NCI-H774 (cell line): ENCODE measurements at regions not wholly inside any gene's neighbourhood (a gene's known extent, or its start where the extent isn't known, plus 50 kb on each side); places are given as distances from the start of the nearest gene placed in this dataset.
"Not testable (repeated sequence)": the region's sequence is repeated elsewhere in the genome, so short reads cannot be mapped to it uniquely, and the experiment has no call there.

Experiments
- DNase-seq: peaks from one replicate; lab custom pipeline; 2025; lab: John Stamatoyannopoulos, UW

DNA sequence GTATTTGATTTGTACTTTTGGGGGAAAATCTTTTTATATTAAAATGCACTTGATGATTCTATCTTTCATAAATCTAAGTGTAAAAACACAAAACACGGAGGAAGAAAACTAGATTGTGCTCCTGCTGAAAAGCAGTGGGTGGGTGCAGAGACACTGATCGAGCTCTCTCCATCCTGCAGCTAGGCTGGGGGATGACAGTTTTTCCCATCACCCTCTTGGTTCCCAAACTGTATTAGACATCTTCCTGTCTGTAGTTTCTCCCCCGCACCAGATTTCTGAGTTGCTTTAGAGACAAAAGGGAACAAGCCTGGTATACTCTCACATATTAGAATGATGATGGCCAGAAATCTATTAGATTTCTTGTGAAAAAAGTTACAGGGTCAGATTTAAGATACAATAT is 99.6 kb downstream of the FAM114A2 start:
- DNase-seq, result no peak

DNA sequence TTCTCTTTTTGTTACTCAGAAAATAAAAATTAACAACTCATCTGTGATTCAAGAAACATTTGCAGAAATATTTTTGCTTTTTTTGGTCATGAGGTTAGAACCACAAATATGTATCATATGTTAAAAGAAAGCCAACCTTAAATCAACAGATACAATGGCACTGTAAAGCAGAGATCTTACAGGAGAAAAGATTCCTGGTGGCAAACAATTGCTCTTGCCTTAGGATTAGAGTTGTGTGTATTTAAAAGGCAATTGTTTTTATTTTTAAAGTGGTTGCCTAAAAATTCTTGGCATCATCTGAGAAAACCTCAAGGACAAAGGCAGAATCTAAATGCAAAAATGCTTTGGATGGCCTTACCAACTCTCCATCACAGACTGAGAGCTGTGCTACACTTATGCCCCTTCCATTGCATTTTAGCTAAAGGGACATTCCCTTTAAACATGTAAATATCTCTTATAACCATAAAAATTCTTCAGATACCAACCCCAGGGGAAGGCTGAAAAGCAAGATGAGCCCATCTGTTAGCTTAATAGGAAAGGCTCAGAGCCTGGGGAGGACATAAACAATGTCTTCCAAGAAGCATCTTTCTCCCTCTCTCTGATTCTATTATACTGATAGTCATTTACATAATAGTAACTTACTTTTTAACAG is 100.4 kb downstream of the FAM114A2 start:
- DNase-seq, result no peak

DNA sequence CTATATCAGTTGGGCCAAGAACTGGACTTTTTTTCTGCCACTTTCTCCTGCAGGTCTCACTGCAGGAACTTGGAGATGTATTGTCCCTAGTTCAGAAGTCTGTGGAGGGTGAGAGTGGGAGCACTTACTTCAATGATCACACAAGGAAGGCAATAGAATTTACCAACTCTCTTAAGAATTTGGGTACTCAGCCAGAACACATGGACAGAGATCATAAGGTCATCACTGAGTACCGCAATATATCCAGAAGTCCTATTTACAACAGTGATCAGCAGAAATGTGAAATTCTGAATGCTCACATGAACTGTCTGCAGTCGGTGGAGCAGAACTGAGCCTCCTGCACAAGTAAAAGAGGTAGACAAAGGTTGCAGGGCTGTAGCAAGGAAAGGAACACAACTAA is 101.0 kb downstream of the FAM114A2 start:
- DNase-seq, result no peak

DNA sequence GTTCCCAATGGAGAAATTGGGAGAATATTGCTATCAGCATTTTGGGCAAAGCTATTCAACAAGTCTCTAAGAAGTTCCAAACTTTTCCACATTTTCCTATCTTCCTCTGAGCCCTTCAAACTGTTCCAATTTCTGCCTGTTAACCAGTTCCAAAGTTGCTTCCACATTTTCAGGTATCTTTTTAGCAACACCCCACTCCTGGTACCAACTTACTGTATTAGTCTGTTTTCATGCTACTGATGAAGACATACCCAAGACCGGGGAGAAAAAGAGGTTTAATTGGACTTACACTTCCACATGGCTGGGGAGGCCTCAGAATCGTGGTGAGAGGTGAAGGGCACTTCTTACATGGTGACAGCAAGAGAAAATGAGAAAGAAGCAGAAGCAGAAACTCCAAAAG is 103.6 kb downstream of the FAM114A2 start:
- not testable (repeated sequence) for DNase-seq

DNA sequence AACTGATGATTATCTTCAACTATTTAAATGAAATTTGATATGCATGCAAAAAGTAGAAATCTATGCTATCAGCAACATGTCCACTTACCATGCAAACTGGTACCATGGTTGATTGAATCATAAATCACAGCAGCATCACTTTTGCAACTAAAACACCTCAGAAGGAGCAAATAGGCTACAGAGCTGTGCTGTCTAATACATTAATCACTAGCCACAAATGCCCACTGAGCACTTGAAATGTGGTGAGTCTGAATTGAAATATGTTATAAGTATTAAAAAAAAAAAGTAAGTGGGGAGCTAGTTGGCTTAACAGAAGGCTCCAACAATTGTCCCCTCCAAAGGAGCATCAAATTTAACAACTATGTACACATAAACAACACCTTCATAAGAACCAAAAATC is 112.5 kb downstream of the FAM114A2 start:
- no peak for DNase-seq

DNA sequence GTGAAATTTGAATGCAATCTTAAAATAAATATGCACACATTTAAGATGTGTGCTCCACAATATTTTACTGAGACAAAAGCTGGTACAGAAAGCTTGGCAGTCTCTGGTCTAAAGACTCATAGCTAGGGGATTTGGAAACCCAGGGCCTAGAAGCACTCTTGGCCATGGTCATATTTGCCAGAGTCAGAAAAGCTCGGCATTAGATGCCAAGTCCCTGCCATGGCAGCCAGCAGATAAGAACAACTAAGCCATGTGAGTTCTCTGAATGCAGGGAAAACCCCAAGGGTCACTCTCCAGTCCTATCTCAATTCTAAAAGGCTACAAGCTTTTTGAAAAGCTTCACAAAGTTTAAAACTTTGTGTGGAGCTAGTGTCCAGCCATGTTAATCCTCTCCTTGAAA is 119.5 kb downstream of the FAM114A2 start:
- DNase-seq, result no peak

DNA sequence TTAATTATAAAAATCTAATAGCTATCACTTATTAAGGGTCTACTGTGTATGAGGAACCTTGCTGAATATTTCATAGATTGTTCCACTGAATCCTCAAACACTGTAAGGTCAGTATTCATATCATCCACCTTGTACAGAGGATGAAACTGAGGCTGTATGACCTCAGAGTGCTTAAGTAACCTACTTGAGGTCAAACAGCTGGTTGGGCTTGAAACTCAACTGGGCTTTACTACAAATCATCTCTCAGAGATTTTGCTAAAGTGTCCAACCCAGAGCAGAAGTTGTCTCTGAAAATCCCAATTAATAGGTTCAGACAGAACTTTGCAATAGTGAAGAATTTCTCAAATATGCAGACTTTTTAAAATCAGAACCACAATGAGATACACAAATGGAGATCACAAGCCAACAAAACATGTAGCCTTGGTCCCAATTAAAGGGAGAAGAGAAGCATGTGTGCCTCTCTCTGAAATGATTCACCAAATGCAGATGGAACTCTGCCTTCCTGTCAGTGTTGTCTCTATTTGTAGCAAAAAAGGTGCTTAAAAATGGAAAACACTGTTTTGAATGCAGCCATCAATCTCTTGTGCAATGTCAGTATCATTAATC is 131.4 kb downstream of the FAM114A2 start:
- no peak for DNase-seq

DNA sequence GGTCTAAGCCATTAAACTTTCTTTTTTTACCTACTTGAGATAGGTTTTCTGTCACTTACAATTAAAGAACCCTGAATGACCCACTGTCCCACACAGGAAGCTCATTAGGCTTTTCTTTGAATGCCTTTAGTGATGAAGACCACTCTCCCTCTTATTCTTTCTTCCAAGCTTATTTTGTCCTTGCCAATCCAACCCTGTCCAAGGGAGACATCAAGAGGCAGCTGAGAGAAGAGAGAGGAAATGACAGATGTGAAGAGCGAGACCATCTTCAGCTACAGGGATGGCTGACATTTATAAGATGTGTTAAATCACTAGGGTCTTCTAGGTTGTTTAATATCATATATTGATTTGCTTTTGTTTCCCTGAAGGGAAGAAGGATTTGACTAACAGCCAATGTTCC is 133.5 kb downstream of the FAM114A2 start:
- DNase-seq, result no peak

DNA sequence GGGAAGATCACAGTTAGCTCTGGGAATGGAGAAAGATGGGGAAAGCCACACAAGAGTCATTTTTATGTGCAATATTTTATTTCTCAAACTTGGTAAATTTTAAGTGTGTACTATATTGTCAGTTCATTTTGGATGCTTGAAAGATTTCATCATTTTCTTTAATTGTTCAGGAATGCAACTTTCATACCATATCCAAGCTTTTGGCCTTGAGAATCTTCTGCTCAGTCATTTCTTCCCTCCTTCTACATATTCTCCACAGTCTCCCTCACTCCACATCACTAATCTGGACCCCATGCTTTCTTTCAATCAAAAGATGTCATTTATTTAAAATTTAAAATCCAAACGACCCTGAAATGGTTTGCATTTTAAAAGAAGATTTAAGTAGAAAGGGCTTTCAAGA is 135.4 kb downstream of the FAM114A2 start:
- no peak for DNase-seq

DNA sequence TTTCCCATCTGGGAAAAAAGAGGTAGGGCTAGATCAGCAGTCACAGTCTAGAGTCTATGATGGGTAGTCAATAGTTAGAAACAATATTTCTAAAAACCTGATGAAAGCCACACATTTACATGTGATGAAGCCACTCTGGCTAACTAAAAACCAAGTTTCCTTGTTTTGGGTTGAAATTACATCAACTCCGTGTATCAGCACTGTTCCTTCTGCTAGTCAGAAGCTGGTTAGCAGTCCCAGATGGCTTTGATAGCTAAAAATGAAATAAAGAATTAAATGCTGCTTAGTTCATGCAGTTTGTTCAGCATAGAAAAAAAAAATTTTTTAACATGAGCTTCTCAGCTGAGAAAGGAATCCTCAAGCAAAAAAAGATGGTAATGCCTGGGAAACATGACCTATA is 136.7 kb downstream of the FAM114A2 start:
- DNase-seq, result no peak

DNA sequence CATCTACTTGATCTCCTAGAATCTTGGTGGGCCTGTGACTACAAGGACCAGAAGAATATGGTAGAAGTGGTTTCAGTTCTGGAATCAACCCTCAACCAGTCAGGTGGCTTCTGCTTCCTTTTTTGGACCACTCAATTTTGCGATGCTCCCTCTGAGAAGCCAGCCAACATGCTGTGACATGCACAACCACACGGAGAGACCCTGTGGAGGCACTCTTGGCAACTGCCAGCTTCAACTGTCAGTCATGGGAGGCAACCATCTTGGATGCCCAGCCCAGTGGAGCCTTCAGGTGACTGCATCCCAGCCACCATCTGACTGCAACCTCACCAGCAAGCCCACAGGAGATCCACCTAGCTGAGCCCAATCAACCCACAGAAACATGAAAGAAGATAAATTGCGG is 137.3 kb downstream of the FAM114A2 start:
- no peak for DNase-seq

DNA sequence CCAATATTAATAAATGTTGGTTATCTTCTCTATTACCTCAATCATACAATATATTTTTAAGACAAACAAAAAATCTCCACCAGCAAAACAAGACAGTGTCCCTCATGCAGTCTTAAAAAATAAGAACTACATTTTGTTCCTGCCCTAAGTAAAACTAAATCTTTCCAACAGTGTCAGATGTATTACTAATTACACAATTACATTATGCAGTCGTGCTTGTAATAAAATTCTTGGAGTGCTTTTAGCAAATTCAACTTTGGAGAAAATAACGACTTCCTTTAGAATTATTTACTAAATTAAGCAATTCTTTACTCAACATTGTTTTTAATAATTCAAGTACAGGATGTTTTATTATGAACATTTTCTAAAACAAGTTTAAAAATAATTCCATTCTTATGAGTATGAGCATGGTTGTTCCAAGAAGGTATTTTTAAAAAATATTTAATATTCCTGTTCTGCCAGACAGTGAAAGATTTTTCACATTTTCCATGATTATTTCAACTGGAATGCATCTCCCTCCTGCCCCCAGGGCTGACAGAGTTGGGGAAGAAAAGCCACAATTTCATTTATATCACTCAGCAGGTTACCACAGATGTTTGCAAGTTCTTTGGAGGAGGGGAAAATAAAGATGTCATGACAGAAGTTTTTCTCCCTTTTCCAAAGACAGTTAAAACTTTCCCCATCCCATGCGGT is 137.9 kb downstream of the FAM114A2 start:
- no peak for DNase-seq

DNA sequence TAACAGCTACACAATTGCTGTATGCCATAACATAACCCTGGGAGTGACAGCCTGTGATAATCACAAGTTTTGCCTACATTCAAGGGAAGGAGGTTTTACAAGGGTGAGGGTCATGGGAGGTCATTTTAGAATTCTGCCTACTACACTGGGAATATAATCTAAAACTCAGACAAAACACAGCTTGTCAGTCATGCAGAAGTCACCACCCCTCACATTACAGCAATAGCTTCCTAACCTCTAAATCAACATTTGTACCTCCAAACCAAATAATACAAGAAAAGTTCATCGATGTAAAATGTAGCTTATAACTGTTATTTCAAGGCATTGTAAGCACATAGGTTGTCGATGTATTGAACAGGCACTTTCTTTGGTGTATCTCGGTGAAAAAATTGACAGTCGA is 139.0 kb downstream of the FAM114A2 start:
- no peak for DNase-seq

DNA sequence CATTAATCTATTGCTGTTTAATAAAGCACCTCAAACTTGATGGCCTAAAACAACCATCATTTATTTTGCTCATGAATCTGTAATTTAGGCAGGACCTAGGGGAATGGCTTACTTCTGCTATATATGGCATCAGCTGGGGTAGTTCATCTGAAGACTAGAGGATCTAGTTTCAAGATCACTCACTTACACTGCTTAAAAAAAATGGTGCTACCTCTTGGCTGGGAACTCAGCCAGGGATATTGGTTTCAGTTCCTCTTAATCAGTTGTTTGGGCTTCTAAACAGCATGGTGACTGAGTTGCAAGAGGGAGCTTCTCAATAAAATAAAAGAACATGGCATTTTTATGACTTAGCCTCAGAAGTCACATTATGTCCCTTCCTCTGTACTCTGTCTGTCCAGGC is 142.0 kb downstream of the FAM114A2 start:
- DNase-seq, result peak; percentile 2

DNA sequence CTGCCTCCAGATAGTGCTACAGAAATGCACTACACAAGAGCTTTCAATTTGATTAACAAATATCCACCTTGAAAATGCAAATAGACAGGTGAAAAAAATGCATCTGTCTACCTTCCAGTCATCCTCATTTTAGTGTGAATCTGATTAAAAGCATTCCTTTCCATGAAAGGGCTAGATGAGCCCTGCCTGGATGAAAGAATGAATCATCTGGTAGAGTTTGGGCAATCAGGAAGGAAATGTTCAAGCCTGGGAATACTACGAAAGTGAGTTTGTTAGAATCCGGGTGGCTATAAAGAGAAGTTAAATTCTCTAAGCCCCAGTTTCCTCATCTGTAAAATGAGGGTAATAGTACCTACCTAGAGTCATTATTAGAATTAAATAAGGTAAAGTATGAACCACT is 142.6 kb downstream of the FAM114A2 start:
- no peak for DNase-seq

DNA sequence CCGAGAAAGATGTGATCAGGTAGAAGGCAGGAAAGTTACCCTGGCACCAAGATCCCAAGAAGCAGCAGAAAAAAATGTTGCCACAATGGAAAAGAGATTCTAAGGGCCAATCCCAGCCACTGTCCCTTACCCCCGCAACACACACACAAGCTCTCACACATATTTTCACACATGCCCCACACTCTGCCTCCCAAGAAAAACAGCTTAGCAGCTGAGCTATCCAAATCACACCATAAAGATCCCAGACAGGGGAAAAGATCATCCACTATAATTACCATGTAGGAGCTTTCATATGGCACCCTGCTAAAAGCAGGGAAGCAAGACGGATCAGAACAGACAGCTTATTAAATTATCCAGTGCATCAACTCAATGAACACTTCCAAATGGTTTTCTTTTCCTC is 143.4 kb downstream of the FAM114A2 start:
- no peak for DNase-seq

DNA sequence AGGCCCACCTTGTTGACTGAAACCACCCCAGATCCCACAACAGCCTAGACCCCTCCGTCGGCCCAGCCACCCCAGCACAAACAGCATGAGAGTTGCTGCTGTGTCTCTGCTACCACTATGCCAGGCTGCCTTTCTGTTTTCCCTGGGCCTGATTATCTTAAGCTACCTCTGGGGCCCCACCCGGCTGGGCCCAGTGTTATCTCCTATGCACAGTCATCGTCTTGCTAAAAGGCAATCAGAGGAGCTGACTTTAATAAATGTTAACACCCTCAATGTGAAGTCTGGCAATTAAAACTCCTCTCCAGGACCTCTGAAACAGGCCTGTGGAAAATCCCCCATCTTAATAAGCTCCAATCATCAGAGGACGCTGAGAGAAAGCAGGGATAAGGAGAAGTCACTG is 144.9 kb downstream of the FAM114A2 start:
- DNase-seq, result no peak

DNA sequence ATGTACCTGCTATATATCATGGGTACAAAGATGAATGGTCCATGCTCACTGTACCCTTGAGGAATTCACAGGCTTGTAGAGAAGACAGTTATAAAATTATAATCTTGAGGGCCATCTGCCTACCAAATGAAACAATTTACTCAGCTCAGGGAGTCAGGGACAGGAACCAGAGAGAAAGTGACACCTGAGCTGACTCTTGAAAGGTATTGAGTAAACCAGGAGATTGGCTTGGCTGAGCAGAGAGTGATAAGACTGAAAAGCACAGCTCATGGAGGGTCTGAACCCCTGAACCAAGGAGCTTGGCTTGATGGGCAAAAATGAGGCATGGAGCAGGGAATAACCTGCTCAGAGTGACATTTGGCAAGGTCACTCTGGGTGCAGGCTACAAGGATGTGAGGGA is 147.3 kb downstream of the FAM114A2 start:
- DNase-seq, result no peak

DNA sequence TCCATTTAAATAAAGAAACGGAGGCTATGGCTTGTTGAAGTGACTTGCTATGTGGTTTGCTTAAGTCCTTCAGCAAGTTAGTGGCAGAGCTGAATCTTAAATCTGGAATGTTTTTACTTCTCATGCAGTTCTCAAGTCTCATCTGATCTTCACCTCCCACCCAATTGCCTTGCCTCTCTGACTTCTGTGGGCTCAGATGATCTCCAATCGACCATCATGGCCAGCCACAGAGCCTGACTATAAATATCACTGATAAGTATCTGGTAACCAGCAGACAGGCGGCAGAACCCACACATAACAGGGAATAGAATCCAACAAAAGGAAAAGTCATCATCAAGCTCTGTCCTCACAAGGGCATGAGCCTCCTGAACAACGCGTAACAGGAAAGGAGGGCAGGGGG is 149.9 kb downstream of the FAM114A2 start:
- DNase-seq, result no peak

DNA sequence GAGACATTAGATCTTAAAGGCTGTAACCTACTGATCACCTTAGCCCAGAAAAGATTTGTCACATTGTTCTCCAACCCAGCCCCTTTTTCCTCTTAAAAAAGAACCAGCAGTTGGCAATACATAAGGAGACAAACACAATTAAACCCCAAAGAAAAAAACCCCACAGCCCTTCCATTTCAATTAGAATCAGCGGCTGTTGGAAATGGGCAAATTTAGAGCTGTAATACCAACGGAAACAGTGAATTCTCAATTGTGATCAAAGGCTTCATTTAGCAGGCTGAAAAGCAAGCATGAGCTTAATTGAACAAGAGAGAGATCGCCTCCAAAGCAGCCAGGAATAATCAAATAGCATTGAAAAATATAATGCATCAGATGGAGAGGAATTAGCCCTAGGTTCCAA is 153.6 kb downstream of the FAM114A2 start:
- no peak for DNase-seq

DNA sequence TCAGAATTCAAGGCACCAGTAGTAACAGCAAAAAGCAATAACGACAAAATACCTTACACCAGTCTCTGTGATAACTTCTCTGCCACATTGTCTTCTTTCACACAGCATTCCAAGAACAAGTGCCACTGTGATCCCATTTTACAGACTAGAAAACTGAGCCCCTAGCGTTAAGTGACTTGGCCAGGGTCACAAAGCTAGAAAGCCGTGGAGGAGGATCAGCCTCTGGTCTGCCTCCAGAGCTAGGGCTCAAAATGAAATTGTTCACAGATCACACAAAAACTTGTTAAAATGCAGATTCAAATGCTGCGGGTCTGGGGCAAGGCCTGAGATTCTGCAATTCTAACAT is 154.1 kb downstream of the FAM114A2 start:
- no peak for DNase-seq

DNA sequence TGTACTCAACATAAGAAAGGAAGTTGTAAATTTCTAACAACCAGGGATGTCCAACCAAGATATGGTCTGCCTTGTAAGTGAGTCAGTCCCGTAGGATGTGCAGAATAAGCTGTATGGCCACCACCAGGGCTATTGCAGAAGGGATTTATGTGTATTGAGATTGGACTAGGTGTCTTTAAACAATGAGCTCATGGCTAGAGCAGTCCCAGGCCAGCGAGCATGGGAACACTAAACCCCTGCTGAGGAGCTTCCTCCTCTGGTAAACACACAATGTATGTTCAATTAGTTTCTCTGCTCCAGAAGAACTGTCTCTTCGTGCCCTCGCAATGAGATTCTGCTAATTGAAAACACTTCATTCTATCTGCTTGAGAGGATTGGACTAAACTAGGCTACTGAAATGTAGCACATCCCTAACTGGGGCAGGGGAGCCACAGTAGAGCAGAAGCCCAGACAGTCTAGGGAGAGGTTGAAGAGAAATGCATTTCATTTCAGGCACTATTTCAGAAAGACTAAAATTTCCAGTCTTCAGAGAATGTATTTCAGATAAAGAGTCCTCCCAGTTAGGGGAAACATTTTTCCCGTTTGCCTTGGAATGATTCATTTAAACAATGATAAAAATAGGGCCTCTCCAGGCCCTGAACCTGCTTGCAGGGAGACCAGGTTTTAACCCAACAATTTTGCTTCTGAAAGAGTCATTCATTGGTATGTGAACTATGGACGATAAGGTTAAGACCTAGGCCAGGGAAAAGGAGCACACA is 154.7 kb downstream of the FAM114A2 start:
- DNase-seq, result no peak

DNA sequence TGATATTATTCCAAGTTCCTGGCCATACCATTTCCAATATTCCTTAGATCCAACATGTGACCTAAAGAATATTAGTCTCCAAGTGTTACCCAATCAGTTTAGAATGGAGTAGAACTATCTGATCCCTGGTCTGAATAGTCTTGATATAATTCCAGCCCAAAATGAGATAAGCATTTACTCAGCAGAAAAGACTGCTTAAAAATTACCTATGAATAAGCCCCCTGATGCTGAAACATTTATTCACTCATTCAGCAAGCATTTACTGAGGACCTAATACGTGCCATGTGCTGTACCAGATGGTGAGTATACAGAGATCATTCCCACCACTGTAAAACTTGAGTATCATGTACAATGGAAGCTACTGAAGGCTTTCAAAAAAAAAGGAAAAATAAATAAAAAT is 157.0 kb downstream of the FAM114A2 start:
- no peak for DNase-seq
